ENCODE measurements at regions not wholly inside any gene's neighbourhood (a gene's known extent, or its start where the extent isn't known, plus 50 kb on each side); places are given as distances from the start of the nearest gene placed in this dataset.

DNA sequence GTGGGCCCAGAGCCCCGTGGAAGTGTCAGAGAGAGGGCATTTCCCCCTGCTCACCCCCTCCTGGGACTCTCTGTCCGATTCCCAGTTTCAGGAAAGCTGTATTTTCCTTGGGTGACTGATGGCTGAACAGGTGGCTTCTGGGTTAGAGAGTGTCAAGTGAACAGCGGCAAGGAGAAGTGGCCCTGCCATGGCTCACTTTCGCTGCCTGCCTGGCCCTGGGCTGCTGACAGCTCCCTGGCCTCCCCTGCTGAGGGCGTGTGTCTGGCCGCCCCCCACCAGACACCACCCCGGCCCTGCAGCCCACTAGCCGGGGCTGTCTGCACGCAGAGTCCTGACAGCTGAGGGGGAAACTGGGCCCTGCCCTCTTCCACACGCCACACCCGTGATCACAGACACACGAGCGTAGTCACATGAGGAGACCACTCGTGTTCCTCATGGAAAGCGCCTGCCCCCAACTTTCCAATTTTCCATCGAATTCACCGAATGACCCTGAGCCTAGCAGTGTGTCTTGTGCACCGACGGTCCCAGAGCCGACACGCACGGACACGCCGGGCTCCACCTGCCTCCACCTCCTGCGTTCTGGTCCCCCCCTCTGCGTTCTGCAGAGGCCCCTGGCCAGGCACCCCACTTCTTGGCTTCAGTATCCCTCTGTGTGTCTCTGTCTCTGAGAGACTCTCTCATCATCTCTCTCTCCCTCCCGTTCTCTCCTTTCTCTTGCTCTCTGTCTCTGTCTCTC lies 60.6 kb upstream of the CASZ1 start:
- H3K27me3 ChIP-seq = no peaks in the 10 kb centered on the region
- DNase-seq (ENCODE audit: extremely low spot score in 2 of 2) = no peak
- no peaks in the 10 kb centered on the region for H3K9me3 ChIP-seq
- TF ChIP-seq, protein P1, sequence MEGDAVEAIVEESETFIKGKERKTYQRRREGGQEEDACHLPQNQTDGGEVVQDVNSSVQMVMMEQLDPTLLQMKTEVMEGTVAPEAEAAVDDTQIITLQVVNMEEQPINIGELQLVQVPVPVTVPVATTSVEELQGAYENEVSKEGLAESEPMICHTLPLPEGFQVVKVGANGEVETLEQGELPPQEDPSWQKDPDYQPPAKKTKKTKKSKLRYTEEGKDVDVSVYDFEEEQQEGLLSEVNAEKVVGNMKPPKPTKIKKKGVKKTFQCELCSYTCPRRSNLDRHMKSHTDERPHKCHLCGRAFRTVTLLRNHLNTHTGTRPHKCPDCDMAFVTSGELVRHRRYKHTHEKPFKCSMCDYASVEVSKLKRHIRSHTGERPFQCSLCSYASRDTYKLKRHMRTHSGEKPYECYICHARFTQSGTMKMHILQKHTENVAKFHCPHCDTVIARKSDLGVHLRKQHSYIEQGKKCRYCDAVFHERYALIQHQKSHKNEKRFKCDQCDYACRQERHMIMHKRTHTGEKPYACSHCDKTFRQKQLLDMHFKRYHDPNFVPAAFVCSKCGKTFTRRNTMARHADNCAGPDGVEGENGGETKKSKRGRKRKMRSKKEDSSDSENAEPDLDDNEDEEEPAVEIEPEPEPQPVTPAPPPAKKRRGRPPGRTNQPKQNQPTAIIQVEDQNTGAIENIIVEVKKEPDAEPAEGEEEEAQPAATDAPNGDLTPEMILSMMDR (IDR thresholded peaks at IDR 0.05) = no peak
- TF ChIP-seq POLR2A (IDR thresholded peaks at IDR 0.05) = no peak
- no peak for TF ChIP-seq POLR2AphosphoS5 (IDR thresholded peaks at IDR 0.05; ENCODE audit: insufficient read depth in 1 of 2, low read depth in 1 of 2)
- no peaks in the 10 kb centered on the region for H3K36me3 ChIP-seq
- H3K4me1 ChIP-seq = no peaks in the 10 kb centered on the region
- H3K4me3 ChIP-seq = no peak overlapping the region
- intact Hi-C loops (cut with DNase I) = no loop called here
- no peak overlapping the region for H3K27ac ChIP-seq

DNA sequence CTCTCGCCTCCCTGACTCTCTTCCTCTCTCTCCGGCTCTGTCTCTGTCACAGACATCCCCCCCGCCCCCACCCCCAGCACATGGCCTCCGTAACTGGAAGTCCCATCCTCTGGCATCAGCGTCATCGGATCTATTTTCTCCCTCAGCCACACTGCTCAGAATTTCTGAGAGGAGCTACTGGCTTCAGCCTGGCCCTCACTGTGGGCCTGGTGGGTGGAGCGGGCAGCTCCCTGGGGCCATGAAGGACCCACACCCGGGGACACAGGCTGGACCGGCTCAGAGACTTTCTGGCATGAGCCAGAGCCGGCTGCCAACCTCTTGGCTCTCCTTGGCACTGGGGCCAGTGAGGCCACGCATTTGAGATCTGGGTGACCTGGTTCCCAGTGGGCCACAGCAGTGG lies 61.2 kb upstream of the CASZ1 start:
- Histone ChIP-seq H3K4me3 (no peak overlapping the region), H3K27ac (no peak overlapping the region)
- no peak for TF ChIP-seq POLR2AphosphoS5 (IDR thresholded peaks at IDR 0.05; ENCODE audit: insufficient read depth in 1 of 2, low read depth in 1 of 2)
- no peak for TF ChIP-seq POLR2A (IDR thresholded peaks at IDR 0.05)
- TF ChIP-seq, protein P1 (IDR thresholded peaks at IDR 0.05) = no peak

DNA sequence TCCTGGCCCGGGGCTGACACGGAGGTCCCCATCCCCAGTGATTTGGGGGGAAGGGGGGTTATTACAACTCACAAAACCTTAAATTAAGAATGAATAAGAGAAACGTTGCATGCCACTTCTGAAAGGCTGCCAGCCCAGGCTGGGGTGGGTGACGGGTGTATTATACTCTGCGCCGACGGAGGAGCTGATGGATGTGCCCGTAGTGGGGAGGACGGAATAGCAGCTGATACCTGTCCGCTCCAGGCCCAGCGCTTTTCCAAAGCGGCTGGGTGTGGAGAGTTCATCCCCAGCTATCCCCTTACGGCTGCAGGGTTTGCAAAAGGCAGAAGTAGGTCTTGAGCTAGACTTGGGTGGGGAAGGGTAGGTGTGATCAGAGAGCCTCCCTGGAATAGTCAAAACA lies 63.8 kb upstream of the CASZ1 start:
- no peaks in the 10 kb centered on the region for H3K4me1 ChIP-seq
- H3K27ac ChIP-seq = no peak overlapping the region
- intact Hi-C loops (cut with DNase I) = no loop called here
- H3K9me3 ChIP-seq = no peaks in the 10 kb centered on the region
- TF ChIP-seq, protein P1 (IDR thresholded peaks at IDR 0.05) = no peak
- TF ChIP-seq POLR2A (IDR thresholded peaks at IDR 0.05) = no peak
- no peak for TF ChIP-seq POLR2AphosphoS5 (IDR thresholded peaks at IDR 0.05; ENCODE audit: insufficient read depth in 1 of 2, low read depth in 1 of 2)
- no peak for DNase-seq (ENCODE audit: extremely low spot score in 2 of 2)
- no peaks in the 10 kb centered on the region for H3K36me3 ChIP-seq
- H3K27me3 ChIP-seq = no peaks in the 10 kb centered on the region
- no peak overlapping the region for H3K4me3 ChIP-seq

More for the DNA sequence above, 61.2 kb upstream of the CASZ1 start:
- Histone ChIP-seq H3K4me1 (no peaks in the 10 kb centered on the region), H3K9me3 (no peaks in the 10 kb centered on the region), H3K27me3 (no peaks in the 10 kb centered on the region), H3K36me3 (no peaks in the 10 kb centered on the region)
- DNase-seq (ENCODE audit: extremely low spot score in 2 of 2) = no peak
- intact Hi-C loops (cut with DNase I) = no loop called here

DNA sequence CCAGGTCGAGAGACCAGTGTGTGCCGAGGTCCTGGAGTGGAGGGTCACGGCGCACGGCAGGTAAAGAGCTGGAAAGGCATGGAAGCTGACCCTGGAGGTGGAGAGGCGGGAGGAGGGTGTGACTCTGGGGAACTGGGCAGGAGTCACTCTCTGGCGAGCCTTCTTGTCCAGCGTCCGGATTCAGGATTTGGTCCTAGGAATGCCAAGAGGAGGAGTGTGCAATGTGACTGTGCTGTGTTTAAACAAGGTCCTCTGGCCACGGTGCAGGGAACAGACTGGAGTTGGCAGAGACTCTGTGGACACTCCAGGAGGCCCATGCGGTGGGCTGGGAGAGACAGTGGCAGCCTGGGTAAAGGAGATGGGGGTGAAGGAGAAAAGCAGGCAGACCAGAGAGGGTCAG lies 64.2 kb upstream of the CASZ1 start:
- Histone ChIP-seq H3K4me1 (no peaks in the 10 kb centered on the region), H3K27ac (no peak overlapping the region), H3K9me3 (no peaks in the 10 kb centered on the region), H3K36me3 (no peaks in the 10 kb centered on the region), H3K4me3 (no peak overlapping the region), H3K27me3 (no peaks in the 10 kb centered on the region)
- DNase-seq (ENCODE audit: extremely low spot score in 2 of 2) = no peak
- intact Hi-C loops (cut with DNase I) = no loop called here
- TF ChIP-seq POLR2AphosphoS5 (IDR thresholded peaks at IDR 0.05; ENCODE audit: insufficient read depth in 1 of 2, low read depth in 1 of 2) (no peak), POLR2A (IDR thresholded peaks at IDR 0.05) (no peak)

DNA sequence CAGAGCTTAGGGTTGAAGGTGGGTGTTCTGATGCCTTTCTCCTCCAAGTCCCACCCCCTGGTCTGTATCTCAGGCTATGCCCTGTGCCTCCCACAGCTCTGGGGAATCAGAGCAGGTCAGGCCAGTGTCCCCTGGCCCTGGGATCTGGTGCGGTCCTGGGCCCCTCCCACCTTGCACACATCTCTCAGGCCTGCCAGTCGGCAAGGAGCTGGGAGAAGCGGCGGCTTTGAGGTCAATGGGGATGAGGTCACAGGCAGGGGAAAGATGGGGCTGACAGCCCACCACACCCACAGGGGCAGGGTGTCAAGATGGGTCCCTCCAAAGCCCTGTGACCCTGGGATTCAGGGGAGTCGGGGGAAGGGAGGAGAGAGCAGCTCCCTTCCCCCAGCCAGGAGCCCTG lies 65.4 kb upstream of the CASZ1 start:
- intact Hi-C loops (cut with DNase I) = no loop called here
- H3K27me3 ChIP-seq = no peaks in the 10 kb centered on the region

More for the DNA sequence above, 65.4 kb upstream of the CASZ1 start:
- no peaks in the 10 kb centered on the region for H3K9me3 ChIP-seq
- TF ChIP-seq POLR2A (IDR thresholded peaks at IDR 0.05) (no peak), POLR2AphosphoS5 (IDR thresholded peaks at IDR 0.05; ENCODE audit: insufficient read depth in 1 of 2, low read depth in 1 of 2) (no peak)
- TF ChIP-seq, protein P1 (IDR thresholded peaks at IDR 0.05) = no peak
- peaks cover 7% of the 10 kb centered on the region for H3K4me1 ChIP-seq
- DNase-seq (ENCODE audit: extremely low spot score in 2 of 2) = no peak
- no peak overlapping the region for H3K27ac ChIP-seq
- H3K36me3 ChIP-seq = no peaks in the 10 kb centered on the region
- H3K4me3 ChIP-seq = no peak overlapping the region

Measured in vagina (tissue), 2 donors.